Inflammatory macrophage (primary cell): ENCODE measurements at regions not wholly inside any gene's neighbourhood (a gene's known extent, or its start where the extent isn't known, plus 50 kb on each side); places are given as distances from the start of the nearest gene placed in this dataset.
"Not testable (repeated sequence)": the region's sequence is repeated elsewhere in the genome, so short reads cannot be mapped to it uniquely, and the experiment has no call there.

Experiments
- DNase-seq, 2 donors: peaks; one replicate each; pipeline ENCODE4 v3.0.0-alpha.2; 2020 to 2022

- no peak for DNase-seq
Measured at GRCh38 chr6:74368746-74369145, 672.7 kb downstream of the CD109 start.

DNA sequence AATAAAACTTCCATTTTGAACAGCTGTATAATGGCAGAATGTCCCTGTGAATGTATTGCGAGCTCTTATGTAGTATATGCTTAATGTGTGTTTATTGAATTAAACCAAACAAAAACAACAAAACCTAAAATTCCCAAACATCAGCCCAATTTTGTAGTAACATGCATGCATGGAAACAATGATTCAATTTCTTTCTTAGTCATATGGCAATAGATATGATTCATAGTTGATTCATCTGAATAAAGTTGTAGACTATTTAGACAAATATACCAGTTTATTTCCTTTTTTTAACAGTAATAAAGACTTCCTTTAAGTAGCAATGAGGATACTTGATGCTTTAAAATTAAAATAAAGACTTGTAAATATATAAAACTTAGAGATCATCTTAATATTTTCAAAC is 670.6 kb downstream of the CD109 start:
- no peak for DNase-seq

- DNase-seq: no peak
Measured at GRCh38 chr6:74362391-74362790, 666.4 kb downstream of the CD109 start.

- no peak for DNase-seq
Measured at GRCh38 chr6:74357321-74357720, 661.3 kb downstream of the CD109 start.

- DNase-seq: no peak
Measured at GRCh38 chr6:74356391-74356790, 660.4 kb downstream of the CD109 start.

GRCh38 chr6:74346936-74347535 is 651.0 kb downstream of the CD109 start:
- DNase-seq: no peak

DNA sequence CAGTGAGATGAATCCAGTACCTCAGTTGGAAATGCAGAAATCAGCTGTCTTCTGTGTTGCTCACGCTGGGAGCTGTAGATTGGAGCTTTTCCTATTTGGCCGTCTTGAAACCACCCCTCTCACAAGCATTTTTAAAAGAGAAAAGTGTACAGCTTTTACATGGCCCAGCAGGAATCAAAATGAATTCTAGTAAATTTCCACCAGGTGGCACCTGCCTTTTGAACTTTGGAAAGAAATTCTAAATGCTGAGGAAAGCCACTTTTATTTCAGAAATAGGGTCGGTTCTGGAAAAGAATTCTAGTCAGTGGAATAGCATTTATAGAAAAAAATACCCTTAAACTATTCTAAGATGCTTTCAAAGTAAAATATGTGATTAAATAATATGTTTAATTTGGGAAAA is 647.8 kb downstream of the CD109 start:
- DNase-seq: no peak

DNA sequence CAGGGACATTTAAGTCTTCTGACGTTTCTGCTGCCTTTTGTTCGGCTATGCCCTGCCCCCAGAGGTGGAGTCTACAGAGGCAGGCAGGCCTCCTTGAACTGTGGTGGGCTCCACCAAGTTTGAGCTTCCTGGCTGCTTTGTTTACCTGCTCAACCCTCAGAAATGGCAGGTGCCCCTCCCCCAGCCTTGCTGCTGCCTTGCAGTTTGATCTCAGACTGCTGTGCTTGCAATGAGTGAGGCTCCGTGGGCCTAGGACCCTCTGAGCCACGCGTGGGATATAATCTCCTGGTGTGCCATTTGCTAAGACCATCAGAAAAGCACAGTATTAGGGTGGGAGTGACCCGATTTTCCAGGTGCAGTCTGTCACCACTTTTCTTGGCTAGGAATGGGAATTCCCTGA is 647.3 kb downstream of the CD109 start:
- not testable (repeated sequence) for DNase-seq

DNA sequence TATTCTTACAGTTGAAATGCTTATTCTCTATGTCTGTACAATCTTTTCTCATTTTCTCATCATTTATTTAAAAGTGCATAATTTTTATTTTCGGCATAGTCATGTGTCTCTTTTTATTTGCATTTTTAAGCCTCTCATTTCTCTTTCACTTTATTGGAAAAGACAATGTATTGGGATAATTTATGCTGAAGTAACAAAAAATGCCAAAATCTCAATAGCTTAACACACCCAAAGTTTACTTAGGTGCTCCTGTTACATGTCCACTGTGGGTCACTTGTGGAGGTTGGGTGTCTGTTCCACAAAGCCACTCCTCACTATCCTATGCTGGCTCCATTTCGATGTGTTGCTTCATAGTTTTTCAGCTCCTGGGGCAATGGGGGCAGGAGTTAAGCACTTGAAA is 638.7 kb downstream of the CD109 start:
- DNase-seq: no peak

DNA sequence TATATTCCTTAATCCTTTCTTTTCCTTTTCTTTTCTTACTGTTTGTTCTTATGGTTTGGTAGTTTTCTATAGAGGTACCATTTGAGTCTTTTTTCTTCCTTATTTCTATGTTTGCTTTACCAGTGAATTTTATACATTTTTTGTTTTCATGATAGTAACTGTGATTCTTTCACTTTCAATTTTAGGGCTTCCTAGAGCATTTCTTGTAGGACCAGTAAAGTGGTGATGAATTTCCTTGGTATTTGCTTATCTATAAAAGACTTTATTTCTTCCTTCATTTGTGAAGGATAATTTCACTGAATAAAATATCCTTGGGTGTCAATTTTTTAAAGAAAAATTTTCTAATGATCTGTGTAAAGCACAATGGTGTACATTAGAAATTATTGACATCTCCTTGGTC is 637.4 kb downstream of the CD109 start:
- no peak for DNase-seq

- no peak for DNase-seq
Measured at GRCh38 chr6:74320715-74321114, 624.7 kb downstream of the CD109 start.

DNA sequence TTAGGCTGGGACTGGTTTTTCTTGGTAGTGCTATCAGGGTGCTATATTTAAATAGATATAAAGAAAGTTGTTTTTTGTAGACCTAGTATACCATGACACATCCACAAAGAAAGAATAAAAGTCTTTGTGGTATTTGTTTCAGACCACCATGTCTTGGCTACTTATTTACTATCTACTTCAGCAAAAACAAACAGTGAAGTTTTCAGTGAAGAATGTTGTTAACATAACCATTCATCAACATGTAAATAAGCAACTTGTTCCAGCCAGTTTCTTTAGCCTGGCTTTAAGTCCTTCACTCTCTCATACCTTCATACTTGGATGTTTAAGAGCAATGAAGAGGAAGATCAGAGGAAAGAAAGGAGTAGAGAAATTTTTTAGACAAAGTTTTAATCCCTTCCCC is 624.1 kb downstream of the CD109 start:
- no peak for DNase-seq

GRCh38 chr6:74319292-74319691 is 623.3 kb downstream of the CD109 start:
- no peak for DNase-seq

DNA sequence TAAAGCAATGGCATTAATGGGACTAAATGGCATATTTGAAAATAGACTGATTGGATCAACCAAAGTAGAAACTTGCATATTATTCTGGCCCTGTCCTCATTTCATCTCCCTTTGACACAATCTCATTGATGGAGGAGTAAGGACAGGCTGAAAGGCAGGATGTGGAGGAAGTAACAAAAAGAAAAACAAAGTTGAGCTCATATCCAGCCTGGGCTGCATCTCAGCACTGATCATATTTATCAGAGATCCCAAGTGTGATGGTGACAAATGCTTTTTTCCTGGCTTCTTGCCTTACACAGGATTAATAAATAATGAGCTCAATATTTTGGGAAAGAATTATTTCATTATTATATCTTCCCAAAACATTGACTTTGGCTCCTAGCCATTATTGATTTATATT is 622.7 kb downstream of the CD109 start:
- DNase-seq: no peak

GRCh38 chr6:74312081-74312480 is 616.1 kb downstream of the CD109 start:
- no peak for DNase-seq

DNA sequence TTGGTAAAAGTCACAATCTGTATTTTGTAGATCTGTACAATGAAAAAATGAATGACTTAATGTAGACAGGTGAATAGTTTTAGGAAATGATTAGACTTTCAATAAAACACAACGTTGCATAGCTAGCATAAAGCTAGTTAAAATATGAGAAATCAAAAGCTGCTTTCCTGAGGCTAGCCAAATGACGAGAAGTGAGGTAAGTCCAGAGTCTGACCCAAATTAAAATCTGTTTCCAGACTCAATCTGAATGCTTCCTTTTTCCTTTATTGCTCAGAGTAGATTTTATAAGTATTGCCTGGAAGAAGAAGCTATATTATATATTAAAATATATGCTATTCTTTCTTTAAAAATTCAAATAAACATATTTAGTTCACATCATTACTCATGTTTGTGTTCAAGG is 615.4 kb downstream of the CD109 start:
- no peak for DNase-seq

DNA sequence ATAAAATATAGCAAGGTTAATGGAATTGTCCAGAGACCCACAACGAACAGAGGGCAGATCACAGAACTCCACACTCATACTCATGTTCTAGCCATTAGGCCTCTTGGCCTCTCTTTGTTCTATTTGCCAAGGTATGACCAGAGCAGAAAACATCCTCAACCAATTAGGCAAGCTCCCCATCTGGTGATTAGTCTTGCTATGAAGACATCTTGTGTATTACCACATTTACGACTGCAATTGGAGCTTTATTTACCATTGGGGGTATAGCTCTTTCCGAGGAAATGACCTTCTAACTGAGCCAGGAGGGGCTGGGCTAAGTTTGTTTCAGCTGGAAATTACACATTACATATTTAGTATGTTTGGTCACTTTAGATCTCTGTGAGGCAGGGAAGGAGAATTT is 593.9 kb downstream of the CD109 start:
- no peak for DNase-seq

DNA sequence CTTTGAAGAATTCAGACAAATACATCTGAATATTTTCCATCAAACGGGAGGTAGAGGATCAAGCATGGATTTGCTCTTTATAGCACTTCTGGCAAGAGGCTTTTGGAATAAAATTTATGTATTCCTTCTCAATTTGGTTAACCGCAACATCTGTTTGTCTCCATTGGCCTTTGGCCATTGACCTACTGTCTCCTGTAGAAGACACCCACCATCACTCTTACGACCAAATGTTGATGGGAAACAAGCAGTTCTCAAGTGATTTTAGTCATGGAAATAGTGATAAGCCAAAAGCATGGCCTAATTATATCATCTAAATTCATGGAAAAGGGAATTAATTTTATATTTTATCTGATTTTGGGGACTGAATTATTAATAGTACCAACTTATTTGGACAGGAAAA is 591.9 kb downstream of the CD109 start:
- no peak for DNase-seq

DNA sequence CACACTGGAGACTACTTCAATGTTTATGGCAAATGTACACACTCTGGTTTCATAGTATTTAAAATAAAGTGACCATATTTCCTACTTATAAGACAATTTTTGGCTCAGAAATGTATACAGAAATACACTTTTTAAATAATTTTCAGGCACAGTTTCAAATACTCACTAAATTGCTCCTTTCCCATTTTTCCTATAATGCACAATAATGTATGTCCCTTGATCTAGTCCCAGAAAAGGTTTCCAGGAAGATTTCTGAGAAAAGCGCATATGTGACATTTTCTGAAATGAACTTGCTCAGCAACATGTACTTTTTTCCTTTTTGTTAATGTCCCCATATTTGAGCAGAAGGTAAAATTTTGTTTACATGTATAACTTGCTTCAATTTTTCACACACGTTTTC is 591.4 kb downstream of the CD109 start:
- DNase-seq: no peak

- no peak for DNase-seq
Measured at GRCh38 chr6:74284284-74284683, 588.3 kb downstream of the CD109 start.

DNA sequence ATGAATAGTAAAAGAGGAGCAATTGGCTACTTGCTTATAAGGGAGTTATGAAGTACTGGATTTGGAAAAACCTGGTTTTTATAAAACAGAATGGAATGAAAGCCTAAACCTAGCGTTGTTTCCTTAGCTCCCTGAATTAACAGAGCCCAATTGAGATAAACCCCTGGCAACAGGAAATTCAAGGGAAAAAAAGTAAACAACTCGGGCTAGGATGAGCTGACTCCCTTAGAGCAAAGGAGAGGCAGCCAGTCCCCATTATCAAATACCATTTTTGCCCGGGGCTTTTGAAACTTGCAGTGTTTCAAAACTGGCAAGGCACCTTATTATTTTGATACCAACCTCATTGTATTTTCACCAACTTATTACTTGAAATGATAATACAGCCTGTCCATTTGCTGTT is 587.5 kb downstream of the CD109 start:
- no peak for DNase-seq

GRCh38 chr6:74282143-74282689 is 586.2 kb downstream of the CD109 start:
- no peak for DNase-seq

- DNase-seq: no peak
Measured at GRCh38 chr6:74280130-74280692, 584.2 kb downstream of the CD109 start.

GRCh38 chr6:74277777-74278186 is 581.8 kb downstream of the CD109 start:
- no peak for DNase-seq

GRCh38 chr6:74273541-74273940 is 577.5 kb downstream of the CD109 start:
- no peak for DNase-seq
